Posterior cingulate gyrus (tissue), 11 donors: ENCODE measurements at regions not wholly inside any gene's neighbourhood (a gene's known extent, or its start where the extent isn't known, plus 50 kb on each side); places are given as distances from the start of the nearest gene placed in this dataset.

Experiments
- DNase-seq, 10 donors: peaks; one replicate each; pipeline versions ENCODE4 v3.0.0 to v3.0.0-alpha.2; 2020 to 2021; ENCODE audit warnings: mixed read lengths in 3 of 10
- intact Hi-C: fragments of 100-400 bp; cut with DNase I; formaldehyde crosslinking; loops from one replicate; pipeline ENCODE4 v1.15.1; 2023

DNA sequence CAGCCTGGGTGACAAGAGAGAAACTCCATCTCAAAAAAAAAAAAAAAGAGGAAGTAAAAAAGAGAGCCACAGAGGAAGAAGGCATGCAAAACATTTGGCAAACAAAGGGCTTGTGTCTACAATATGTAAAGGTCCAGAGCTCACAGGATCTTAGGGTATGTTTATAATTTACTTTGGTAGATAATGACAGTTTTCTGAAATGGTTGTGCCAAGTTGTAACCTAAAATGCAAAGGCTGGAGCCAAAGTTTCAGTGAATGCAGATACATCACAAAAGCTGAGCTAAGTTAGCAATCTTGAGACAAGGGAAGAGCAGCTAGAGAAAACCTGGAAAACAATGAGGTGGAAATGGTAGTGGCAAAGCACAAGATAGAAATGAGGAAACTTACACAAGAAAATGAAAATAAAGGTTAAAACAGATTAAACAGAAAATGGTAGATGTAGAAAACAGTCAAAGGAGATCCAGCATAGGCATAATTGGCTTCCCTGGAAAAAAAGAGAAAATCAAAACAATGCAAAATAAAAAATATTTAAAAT, 77.5 kb upstream of the HK2 start:
- no peak for DNase-seq
- intact Hi-C loops: no loop called here

DNA sequence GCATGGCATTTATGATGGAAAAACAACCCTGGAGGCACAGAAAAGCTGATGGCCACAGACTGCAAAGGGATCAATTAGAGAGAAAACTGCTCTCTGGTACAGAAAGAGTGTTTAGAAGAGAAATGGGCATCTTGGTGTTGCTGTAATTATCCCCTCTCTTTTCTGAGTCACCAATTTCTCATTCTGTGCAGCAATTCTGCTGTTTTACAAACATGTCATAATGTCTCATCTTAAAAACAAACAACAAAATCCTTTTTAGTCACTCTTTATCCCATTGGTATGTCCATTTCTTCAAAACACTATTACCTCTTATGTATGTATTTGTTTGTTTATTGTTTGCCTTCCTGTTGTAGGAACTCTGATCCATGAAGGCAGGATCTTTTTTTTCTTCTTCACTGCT, 73.9 kb upstream of the HK2 start:
- no peak for DNase-seq
- intact Hi-C loops: no loop called here

DNA sequence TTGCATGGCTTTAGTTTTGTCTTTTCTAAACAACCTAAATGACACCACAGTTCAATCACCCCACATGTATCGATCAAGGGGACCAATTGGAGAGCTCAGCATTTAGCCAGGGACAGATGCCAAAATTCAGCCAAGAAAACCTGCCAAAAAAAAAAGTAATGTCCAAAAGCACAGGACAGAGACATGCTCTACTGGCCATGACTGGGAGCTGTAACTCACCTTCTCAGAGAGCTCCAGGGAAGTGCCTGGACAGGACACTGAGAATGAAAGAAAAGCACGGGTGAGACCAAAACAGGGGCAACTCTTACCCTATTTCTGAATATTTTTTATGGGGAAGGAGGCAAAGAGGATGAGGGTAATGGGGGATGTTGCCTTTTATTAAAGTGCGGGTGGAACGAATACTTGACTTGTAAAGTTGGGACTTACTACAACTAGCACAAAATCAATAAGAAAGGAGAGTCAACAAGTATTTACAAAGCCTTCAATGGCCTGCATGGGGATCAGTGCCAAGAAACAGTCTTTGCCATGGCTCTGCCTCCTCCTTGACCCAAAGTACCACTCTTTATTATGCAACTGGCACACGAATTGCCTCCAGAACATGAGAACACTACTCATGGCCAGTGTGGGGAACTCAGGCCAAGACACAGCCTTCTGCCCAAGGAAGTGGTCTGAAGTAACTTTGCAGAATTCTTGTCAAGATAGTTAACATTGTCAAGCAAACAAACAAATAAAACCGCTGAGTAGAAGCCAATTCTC, 72.9 kb upstream of the HK2 start:
- no peak for DNase-seq

DNA sequence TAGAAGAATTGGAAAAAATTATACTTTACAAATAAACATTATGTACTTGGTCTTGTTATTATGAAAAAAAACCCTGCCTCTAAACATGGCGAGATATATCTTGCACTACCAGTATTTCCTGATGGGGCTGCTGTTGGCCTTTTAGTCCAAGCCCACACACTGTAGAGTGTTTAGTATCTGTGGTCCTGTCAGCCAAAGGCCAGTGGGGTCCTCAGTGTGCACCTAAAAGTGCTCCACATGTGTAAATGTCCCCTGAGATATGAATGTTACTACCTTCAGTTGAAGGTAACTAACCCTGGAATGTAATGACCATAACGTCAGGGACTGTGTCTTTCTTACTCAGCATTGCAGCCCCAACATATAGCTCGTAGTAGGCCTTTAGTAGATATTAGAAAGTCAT, 71.1 kb upstream of the HK2 start:
- no peak for DNase-seq
- intact Hi-C loops: no loop called here

More for the DNA sequence above, 72.9 kb upstream of the HK2 start:
- intact Hi-C loops: no loop called here

DNA sequence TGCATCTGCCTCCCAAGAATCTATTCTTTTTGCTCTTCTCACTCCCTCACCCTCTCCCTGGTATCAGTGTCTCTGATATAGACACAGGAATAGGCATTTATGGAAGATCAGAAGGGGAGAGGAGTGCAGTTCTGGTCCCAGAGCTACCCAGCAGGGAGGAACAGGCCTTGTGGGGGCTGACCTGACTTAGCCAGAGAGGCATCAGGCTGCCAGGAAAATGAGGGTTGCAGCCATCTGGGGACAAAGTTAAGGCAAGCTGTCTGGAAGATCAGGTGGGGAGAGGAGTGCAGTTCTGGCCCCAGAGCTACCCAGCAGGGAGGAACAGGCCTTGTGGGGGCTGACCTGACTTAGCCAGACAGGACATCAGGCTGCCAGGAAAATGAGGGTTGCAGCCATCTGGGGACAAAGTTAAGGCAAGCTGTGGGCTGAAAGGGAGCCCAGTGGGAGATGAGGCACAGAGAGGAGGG, 69.9 kb upstream of the HK2 start:
- intact Hi-C loops: no loop called here
- peak in 1 of 10 donors; percentile 13 for DNase-seq

DNA sequence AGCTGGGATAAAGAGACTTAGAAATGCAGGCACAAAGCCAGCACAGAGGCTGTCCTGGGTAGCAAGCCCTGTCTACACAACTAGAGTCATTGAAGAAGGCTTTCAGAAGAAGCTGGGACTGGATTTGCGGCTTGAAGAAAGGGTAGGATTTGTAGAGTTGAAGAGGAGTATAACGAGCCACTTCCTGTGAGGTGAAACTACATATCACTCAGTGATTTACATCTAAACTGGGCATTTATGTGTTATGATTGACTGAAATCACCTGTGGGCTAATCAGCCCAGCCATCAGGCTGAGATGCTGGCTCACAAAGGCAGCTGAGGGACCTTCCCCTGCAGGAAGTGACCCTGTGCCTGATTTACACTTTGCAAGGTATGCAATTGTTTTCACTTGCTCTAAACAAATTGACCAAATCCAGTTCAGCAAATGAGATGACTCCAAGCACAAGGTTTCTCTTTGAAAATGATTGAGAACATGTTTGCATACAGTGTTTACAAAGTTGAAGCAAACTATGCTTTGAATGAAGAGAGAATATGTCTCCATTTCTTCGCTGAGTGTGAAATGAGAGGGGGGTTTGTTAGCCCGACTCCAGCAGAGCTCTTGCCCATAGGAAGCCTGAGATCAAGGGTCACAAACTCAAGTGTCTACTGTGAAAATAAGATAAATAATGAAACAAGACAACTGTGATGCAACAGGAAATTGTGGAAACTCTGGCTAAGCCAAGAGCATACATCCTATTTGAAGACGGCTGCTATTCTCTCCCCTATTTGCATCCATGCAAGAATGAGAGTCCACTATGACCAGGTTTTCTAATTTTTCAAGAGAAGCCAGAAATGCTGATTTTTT, 69.3 kb upstream of the HK2 start:
- no peak for DNase-seq
- intact Hi-C loops: no loop called here

DNA sequence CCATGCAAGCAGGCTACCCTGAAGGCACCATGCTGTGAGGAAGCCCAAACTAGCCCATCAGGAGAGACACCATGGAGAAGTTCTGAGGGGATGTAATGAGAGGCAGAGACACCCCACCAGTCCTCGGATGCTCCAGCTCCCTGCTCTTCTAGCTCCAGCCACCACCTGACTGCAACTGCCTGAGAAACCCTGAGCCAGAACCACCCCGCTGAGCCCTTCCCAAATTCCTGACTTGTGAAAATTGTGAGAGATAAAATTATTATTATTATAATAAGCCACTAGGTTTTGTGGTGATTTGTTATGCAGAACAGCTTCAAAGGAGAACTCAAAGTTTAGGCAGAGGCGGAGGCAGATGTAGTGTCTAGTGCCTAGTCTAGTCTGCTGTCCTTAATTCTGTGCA, 67.1 kb upstream of the HK2 start:
- DNase-seq: no peak
- intact Hi-C loops: no loop called here

DNA sequence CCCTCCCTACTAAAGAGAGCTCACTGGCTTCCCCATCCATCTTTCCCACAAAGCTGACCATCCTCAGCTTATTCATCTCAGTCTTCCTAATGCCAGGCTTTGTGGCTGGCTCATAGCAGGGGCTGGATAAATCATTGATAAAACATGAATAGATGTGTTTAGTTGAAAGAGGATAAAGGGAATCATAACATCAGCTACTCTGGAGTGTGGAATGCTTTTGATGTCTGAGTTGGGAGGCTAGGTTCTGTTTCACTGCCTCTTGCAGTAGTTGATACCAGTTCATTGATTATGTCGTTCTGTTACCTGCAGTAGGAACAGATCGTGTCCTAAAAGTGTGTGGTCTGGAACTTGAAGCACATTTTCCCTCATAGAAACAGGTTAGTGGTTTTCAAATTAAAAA, 66.3 kb upstream of the HK2 start:
- intact Hi-C loops: no loop called here
- no peak for DNase-seq

DNA sequence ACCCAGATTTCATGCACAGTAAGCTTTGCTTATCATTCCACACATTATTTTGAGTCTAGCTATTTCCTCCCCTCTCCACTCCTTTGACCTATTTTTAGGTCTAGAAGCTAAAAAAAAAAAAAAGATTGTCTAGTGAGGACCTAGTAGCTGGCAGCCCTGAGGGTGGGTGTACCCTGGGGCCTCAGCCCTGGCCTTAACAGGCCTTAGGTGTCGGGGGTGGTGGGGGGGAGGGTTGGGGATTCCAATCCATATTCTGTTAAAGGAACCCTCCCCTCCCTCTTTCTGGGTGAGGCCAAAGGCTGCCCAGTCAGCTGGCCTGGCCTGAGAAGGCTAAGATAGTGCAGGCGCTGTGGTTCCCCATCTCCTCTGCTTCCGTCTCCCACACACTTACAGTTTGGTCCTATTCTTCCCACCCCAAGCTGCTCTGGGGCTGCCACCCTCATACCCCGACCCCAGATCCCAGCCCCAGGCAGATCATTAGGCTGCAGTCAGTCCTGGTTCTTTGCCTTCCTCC, 65.5 kb upstream of the HK2 start:
- DNase-seq: no peak
- intact Hi-C loops: no loop called here

DNA sequence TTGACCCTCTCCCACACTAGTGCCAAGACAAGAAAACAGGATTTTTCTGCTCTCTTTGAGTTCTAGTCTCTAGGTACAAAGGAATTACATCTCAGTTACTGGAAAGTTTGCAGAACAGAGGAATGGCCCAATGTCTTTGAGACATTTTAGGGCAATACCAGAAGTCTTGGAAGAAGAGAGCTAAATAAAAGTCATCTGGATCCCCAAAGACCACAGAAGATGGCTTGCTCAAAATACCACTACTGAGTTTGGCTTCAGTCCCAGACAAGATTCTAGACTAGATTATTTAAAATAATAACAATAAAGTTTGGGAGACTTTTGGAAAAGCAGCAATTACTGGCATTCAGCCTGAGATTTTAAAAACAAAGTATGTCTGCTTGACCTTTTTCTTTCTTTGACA, 61.9 kb upstream of the HK2 start:
- intact Hi-C loops: no loop called here
- no peak for DNase-seq

DNA sequence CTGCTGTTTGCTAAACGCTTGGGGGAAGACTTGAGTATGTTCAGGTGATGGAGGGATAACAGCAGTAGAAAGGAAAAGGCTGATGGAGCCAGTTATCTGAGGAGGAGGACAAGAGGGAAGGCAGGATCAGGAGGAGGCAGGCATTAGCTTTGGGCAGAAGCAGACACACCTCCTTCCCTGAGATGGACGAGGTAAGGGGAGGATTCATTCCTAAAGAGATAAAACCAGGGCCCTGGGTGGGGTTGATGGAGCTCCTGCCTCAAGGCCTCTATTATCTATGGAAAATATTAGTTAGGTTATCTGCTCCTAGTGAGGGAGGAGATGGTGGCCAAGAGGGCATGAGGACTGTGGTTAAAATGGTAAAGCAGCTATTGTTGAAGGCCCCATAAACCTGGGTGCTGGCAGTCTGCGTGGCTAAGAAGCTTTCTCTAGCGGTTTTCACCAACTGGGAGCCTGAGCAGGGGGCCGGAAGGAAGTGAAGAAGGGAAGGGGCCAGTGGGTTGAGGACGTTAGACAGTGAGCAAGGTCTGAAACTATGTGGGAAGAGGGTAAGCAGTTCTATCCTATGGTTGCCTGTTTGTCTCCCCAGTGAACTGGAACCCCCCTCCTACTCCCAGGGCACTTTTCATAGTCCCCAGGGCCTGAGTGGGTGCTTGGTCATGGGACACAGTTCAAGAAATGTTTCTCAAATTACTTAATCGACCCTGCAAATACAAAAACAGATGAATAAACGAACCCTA, 56.6 kb upstream of the HK2 start:
- no peak for DNase-seq
- intact Hi-C loops: no loop called here

DNA sequence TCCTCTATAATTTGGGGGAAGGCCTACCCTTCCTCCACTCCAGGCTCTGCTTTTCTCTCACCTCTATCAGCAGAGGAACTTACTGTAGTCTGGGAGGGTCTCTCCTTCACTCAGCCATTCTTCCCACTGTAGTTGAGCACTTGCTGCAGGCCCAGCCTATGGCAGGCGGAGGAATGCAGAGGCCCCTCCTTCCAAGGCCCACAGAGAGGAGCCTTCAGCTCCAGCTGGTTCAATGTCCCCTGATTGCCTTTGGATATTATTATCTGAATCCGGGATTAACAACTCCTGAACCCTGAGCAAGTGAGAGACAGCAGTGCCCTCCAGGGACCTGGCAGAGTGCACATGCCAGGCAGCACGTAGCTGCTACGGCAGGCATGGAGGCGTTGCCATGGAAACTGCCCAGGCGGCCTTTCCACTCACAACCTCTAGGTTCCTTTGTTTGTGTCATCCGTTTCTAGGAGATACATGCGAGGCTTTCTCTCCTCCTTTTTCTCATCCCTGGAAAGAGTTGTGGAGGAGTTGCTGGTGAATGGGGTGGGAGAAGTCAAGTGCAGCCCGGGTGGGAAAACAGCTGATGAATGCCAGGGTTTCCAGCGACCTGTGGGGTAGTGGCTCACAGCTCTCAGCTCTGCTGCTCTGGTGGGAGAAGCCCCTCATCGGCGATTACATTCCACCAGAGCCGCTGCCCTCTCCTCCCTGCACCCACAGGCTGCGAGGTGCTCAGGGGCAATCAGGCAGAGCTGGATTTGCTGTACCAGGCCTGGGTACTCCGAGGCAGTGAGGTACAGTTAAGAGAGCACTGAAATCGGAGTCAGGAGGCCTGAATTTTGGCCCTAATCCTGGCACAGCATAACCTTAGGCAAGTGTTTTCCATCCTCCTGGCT, 55.3 kb upstream of the HK2 start:
- intact Hi-C loops: no loop called here
- DNase-seq: peak in 1 of 10 donors; percentile 70

DNA sequence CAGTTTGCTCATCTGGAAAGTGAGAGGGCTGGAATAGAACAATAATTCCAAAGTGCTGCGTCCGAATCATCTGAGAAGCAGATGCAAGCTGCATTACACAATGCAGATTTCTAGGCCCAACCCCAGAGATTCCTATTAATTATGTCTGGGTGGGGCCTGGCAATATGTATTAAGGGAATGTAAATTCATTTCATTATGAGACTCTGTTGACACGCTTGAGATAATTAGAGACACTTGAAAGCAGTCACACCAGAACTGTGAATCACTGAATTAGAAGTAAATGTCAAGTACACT, 54.7 kb upstream of the HK2 start:
- intact Hi-C loops: no loop called here
- no peak for DNase-seq

DNA sequence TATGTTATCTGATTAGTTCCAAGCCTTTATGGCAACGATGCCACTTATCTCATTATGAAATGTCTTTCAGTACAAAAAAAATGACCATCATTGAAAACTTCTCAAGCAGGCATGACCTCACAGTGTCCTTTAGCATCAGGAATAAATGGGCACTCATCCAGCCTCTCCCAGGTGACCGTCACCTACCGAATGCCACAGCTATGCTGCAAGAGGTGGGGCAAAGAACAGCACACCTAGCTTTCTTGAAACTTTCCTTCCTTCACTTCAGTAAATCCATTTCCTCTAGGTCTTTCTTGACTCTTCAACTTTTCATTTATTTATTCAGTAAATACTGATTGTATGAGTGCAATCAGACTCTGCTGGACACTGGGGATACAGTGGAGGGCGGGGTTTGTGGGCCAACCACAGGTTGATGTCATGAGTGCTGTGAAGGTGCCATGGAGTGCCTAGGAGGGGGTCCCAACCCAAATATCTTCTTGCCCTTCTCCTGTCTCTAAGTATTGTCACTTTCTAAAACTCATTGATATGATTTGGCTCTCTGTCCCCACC, 54.3 kb upstream of the HK2 start:
- no peak for DNase-seq
- intact Hi-C loops: no loop called here
